ENCODE measurements at regions not wholly inside any gene's neighbourhood (a gene's known extent, or its start where the extent isn't known, plus 50 kb on each side); places are given as distances from the start of the nearest gene placed in this dataset.

DNA sequence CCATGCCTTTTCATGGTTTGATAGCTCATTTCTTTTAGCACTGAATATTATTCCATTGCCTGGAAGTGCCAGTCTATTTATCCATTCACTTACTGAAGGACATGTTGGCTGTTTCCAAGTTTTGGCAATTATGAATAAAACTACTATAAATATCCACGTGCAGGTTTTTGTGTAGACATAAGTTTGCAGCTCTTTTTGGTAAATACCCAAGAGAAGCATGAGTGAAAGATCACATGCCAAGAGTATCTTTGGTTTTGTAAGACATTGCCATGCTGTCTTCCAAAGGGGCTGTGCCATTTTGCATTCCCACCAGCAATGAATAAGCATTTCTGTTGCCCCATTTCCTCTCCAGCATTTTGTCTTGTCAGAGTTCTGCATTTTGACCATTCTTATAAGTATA is 120.9 kb downstream of the MANEA start:
- TF ChIP-seq POLR2A (IDR thresholded peaks at IDR 0.05; ENCODE audit: low read depth) = no peak
- TF ChIP-seq, protein P1, sequence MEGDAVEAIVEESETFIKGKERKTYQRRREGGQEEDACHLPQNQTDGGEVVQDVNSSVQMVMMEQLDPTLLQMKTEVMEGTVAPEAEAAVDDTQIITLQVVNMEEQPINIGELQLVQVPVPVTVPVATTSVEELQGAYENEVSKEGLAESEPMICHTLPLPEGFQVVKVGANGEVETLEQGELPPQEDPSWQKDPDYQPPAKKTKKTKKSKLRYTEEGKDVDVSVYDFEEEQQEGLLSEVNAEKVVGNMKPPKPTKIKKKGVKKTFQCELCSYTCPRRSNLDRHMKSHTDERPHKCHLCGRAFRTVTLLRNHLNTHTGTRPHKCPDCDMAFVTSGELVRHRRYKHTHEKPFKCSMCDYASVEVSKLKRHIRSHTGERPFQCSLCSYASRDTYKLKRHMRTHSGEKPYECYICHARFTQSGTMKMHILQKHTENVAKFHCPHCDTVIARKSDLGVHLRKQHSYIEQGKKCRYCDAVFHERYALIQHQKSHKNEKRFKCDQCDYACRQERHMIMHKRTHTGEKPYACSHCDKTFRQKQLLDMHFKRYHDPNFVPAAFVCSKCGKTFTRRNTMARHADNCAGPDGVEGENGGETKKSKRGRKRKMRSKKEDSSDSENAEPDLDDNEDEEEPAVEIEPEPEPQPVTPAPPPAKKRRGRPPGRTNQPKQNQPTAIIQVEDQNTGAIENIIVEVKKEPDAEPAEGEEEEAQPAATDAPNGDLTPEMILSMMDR (IDR thresholded peaks at IDR 0.05) = no peak
